ENCODE measurements at regions not wholly inside any gene's neighbourhood (a gene's known extent, or its start where the extent isn't known, plus 50 kb on each side); places are given as distances from the start of the nearest gene placed in this dataset.

- no peak for TF ChIP-seq CTCF (IDR thresholded peaks at IDR 0.05; ENCODE audit: low read depth, low read length, poor library complexity, severe bottlenecking)
- TF ChIP-seq EZH2phosphoT487 (IDR thresholded peaks at IDR 0.05; ENCODE audit: borderline replicate concordance, low read length), result no peak
These were observed 142.3 kb downstream of the OR4C45 start for GRCh38 chr11:50174975-50175374.
